DOHH2 (cell line): ENCODE measurements at regions not wholly inside any gene's neighbourhood (a gene's known extent, or its start where the extent isn't known, plus 50 kb on each side); places are given as distances from the start of the nearest gene placed in this dataset.

Experiments
- CTCF ChIP-seq: fragments of 200-600 bp; sonication (generic); IDR thresholded peaks from one replicate; pipeline ENCODE4 v1.5.1; 2014; ENCODE audit warnings: antibody characterized with exemption, mild to moderate bottlenecking, low read depth, low read length; ENCODE audit not compliant: poor library complexity, severe bottlenecking
- EZH2phosphoT487 ChIP-seq: fragments of 200-600 bp; sonication (generic); IDR thresholded peaks from 2 replicates; pipeline ENCODE4 v1.6.1; 2017; ENCODE audit warnings: borderline replicate concordance, mild to moderate bottlenecking, antibody characterized with exemption, low read length, moderate library complexity, mixed read lengths

- no peak for TF ChIP-seq CTCF
- TF ChIP-seq EZH2phosphoT487: no peak
These were observed 175.0 kb downstream of the OTUD1 start for GRCh38 chr10:23613900-23614299.
